Lower leg skin (tissue), 3 donors: ENCODE measurements at regions not wholly inside any gene's neighbourhood (a gene's known extent, or its start where the extent isn't known, plus 50 kb on each side); places are given as distances from the start of the nearest gene placed in this dataset.

Experiments
- CTCF ChIP-seq, 3 donors: fragments of 450-650 bp; IDR thresholded peaks; one replicate each; pipeline ENCODE4 v1.5.1; 2016; ENCODE audit warnings: antibody characterized with exemption in 3 of 3, mild to moderate bottlenecking in 3 of 3, moderate library complexity in 2 of 3
- POLR2A ChIP-seq, 2 donors: fragments of 450-650 bp; IDR thresholded peaks; one replicate each; pipeline ENCODE4 v1.6.1; 2016 to 2017; ENCODE audit warnings: antibody characterized with exemption in 2 of 2, mild to moderate bottlenecking in 1 of 2, moderate library complexity in 1 of 2

GRCh38 chr17:33889766-33890165 lies 365.3 kb upstream of the CCL2 start:
- TF ChIP-seq POLR2A (IDR thresholded peaks at IDR 0.05) (no peak), CTCF (IDR thresholded peaks at IDR 0.05) (no peak)
